Neural cell (in vitro differentiated cells): ENCODE measurements at regions not wholly inside any gene's neighbourhood (a gene's known extent, or its start where the extent isn't known, plus 50 kb on each side); places are given as distances from the start of the nearest gene placed in this dataset.

Experiments used
- H2AFZ ChIP-seq: fragments of 200-600, 300-800 bp; sonication (generic), shearing (Covaris generic); 2 replicates; pipeline ENCODE4 v1.6.0; 2014; ENCODE audit warnings: low read depth, mild to moderate bottlenecking, antibody characterized with exemption, low read length, moderate library complexity
- H3F3A ChIP-seq: fragments of 200-600 bp; shearing (Covaris generic); 2 replicates; pipeline ENCODE4 v1.6.1; 2016; ENCODE audit warnings: mild to moderate bottlenecking, moderate library complexity, mixed read lengths, antibody characterized with exemption, low read length; ENCODE audit not compliant: insufficient read depth, poor library complexity, severe bottlenecking
- H3K27ac ChIP-seq: fragments of 200-600, 300-800 bp; sonication (generic), shearing (Covaris generic); 2 replicates; pipeline ENCODE4 v1.5.1; 2014; ENCODE audit warnings: mild to moderate bottlenecking, low read length, moderate library complexity
- H3K27me3 ChIP-seq: fragments of 300-800, 200-600 bp; sonication (generic), shearing (Covaris generic); 2 replicates; pipeline ENCODE4 v1.6.0; 2014; ENCODE audit warnings: mild to moderate bottlenecking, low read depth, low read length, moderate library complexity; ENCODE audit not compliant: insufficient read depth
- H3K36me3 ChIP-seq: fragments of 300-800, 200-600 bp; sonication (generic), shearing (Covaris generic); 2 replicates; pipeline ENCODE4 v1.5.1; 2014; ENCODE audit warnings: mild to moderate bottlenecking, antibody characterized with exemption, low read length, moderate library complexity; ENCODE audit not compliant: insufficient read depth
- H3K4me2 ChIP-seq: fragments of 300-800, 200-600 bp; sonication (generic), shearing (Covaris generic); 2 replicates; pipeline ENCODE4 v1.6.0; 2014; ENCODE audit warnings: mild to moderate bottlenecking, low read length
- H3K4me3 ChIP-seq: fragments of 300-800, 200-600 bp; sonication (generic), shearing (Covaris generic); 2 replicates; pipeline ENCODE4 v1.5.1; 2014; ENCODE audit warnings: mild to moderate bottlenecking, low read length, moderate library complexity
- H3K79me2 ChIP-seq: fragments of 200-600 bp; shearing (Covaris generic); replicated peaks from 2 replicates; pipeline ENCODE4 v1.6.0; 2014; ENCODE audit warnings: mild to moderate bottlenecking, low read length, moderate library complexity; ENCODE audit not compliant: insufficient read depth
- H3K9ac ChIP-seq: fragments of 300-800, 200-600 bp; sonication (generic), shearing (Covaris generic); 2 replicates; pipeline ENCODE4 v1.6.1; 2016; ENCODE audit warnings: mild to moderate bottlenecking, low read length, mixed read lengths
- H3K9me2 ChIP-seq: fragments of 200-600 bp; shearing (Covaris generic); 2 replicates; pipeline ENCODE4 v1.6.1; 2016; ENCODE audit warnings: mild to moderate bottlenecking, low read length, mixed read lengths; ENCODE audit not compliant: insufficient read depth
- H3K9me3 ChIP-seq: fragments of 200-600, 300-800 bp; sonication (generic), shearing (Covaris generic); 2 replicates; pipeline ENCODE4 v1.6.1; 2016; ENCODE audit warnings: mild to moderate bottlenecking, mixed run types, low read length, moderate library complexity, mixed read lengths
- H4K20me1 ChIP-seq: fragments of 200-600 bp; shearing (Covaris generic); 2 replicates; pipeline ENCODE4 v1.6.1; 2016; ENCODE audit warnings: mild to moderate bottlenecking, mixed run types; ENCODE audit not compliant: insufficient read depth
- EP300 ChIP-seq: fragments of 450-650 bp; conservative IDR thresholded peaks from 2 replicates; pipeline ENCODE4 v1.6.1; 2014; ENCODE audit warnings: antibody characterized with exemption, mild to moderate bottlenecking, moderate library complexity; ENCODE audit not compliant: poor library complexity, severe bottlenecking
- EZH2 ChIP-seq: fragments of 200-600, 300-800 bp; shearing (Covaris generic), sonication (generic); IDR thresholded peaks from 2 replicates; pipeline ENCODE4 v1.6.1; 2014; ENCODE audit warnings: antibody characterized with exemption, low read length, borderline replicate concordance, mild to moderate bottlenecking; ENCODE audit not compliant: insufficient read depth, poor library complexity, severe bottlenecking
- MXI1 ChIP-seq: fragments of 450-650 bp; conservative IDR thresholded peaks from 2 replicates; pipeline ENCODE4 v1.6.1; 2014; ENCODE audit warnings: antibody characterized with exemption, mild to moderate bottlenecking; ENCODE audit not compliant: poor library complexity, severe bottlenecking
- POLR2AphosphoS5 ChIP-seq: IDR thresholded peaks from 2 replicates; pipeline ENCODE4 v1.6.1; 2012
- RAD21 ChIP-seq: fragments of 450-650 bp; conservative IDR thresholded peaks from 2 replicates; pipeline ENCODE4 v1.6.1; 2014; ENCODE audit warnings: antibody characterized with exemption, mild to moderate bottlenecking, moderate library complexity
- REST ChIP-seq: IDR thresholded peaks from 2 replicates; pipeline ENCODE4 v1.6.1; 2012; ENCODE audit warnings: borderline replicate concordance
- SMC3 ChIP-seq: fragments of 450-650 bp; conservative IDR thresholded peaks from 2 replicates; pipeline ENCODE4 v1.6.1; 2014; ENCODE audit warnings: antibody characterized with exemption, mild to moderate bottlenecking, moderate library complexity; ENCODE audit not compliant: poor library complexity
- TAF1 ChIP-seq: IDR thresholded peaks from 2 replicates; pipeline ENCODE4 v1.6.1; 2012; ENCODE audit warnings: low read depth
- TF ChIP-seq, protein P1 (sequence below): fragments of 450-650 bp; IDR thresholded peaks from 2 replicates; pipeline ENCODE4 v1.5.1; 2014; ENCODE audit warnings: antibody characterized with exemption, mild to moderate bottlenecking, moderate library complexity; ENCODE audit not compliant: poor library complexity, severe bottlenecking

DNA sequence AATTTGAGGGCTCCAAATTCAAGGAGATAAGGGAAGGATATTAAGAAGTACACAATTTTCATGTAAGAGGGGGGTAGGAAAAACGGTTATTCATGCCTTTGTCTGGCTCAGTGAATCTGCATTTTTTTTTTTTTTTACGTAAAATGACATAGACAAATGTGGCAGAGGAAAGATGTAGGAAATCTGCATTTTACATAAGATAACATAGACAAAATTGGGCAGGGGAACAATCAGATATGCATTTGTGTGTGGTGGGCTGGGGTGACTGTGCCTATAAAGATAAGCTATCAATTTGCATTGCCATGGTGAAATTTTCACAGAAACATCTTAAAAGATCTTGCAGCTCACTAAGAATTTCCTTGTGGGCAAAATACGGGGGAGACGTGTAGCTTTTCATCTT lies 92.7 kb upstream of the GPR141 start:
- Histone ChIP-seq H4K20me1 (no peaks in the 10 kb centered on the region), H3K9ac (no peak overlapping the region), H2AFZ (no peak overlapping the region)

GRCh38 chr7:37592366-37592765 lies 91.2 kb upstream of the GPR141 start:
- H3K9me2 ChIP-seq: no peaks in the 10 kb centered on the region
- no peak overlapping the region for H3K9ac ChIP-seq
- no peaks in the 10 kb centered on the region for H3K36me3 ChIP-seq
- no peaks in the 10 kb centered on the region for H3K79me2 ChIP-seq
- no peaks in the 10 kb centered on the region for H3F3A ChIP-seq
- H3K27ac ChIP-seq: no peak overlapping the region
- no peak overlapping the region for H2AFZ ChIP-seq
- H3K4me2 ChIP-seq: no peak overlapping the region
- H3K27me3 ChIP-seq: no peaks in the 10 kb centered on the region
- no peak for TF ChIP-seq EZH2
- TF ChIP-seq MXI1: no peak
- TF ChIP-seq TAF1: no peak
- no peak for TF ChIP-seq RAD21
- TF ChIP-seq, protein P1, sequence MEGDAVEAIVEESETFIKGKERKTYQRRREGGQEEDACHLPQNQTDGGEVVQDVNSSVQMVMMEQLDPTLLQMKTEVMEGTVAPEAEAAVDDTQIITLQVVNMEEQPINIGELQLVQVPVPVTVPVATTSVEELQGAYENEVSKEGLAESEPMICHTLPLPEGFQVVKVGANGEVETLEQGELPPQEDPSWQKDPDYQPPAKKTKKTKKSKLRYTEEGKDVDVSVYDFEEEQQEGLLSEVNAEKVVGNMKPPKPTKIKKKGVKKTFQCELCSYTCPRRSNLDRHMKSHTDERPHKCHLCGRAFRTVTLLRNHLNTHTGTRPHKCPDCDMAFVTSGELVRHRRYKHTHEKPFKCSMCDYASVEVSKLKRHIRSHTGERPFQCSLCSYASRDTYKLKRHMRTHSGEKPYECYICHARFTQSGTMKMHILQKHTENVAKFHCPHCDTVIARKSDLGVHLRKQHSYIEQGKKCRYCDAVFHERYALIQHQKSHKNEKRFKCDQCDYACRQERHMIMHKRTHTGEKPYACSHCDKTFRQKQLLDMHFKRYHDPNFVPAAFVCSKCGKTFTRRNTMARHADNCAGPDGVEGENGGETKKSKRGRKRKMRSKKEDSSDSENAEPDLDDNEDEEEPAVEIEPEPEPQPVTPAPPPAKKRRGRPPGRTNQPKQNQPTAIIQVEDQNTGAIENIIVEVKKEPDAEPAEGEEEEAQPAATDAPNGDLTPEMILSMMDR: no peak
- no peak for TF ChIP-seq SMC3
- no peak for TF ChIP-seq EP300
- no peak for TF ChIP-seq POLR2AphosphoS5
- no peak for TF ChIP-seq REST
- H3K9me3 ChIP-seq: no peaks in the 10 kb centered on the region
- H3K4me3 ChIP-seq: no peak overlapping the region
- H4K20me1 ChIP-seq: no peaks in the 10 kb centered on the region

More for the DNA sequence above, 92.7 kb upstream of the GPR141 start:
- no peaks in the 10 kb centered on the region for H3K9me2 ChIP-seq
- H3K4me2 ChIP-seq: no peak overlapping the region
- H3K27ac ChIP-seq: no peak overlapping the region
- H3F3A ChIP-seq: no peaks in the 10 kb centered on the region
- H3K27me3 ChIP-seq: no peaks in the 10 kb centered on the region
- no peaks in the 10 kb centered on the region for H3K36me3 ChIP-seq
- no peak overlapping the region for H3K4me3 ChIP-seq
- H3K79me2 ChIP-seq: no peaks in the 10 kb centered on the region
- H3K9me3 ChIP-seq: no peaks in the 10 kb centered on the region
- no peak for TF ChIP-seq TAF1
- TF ChIP-seq EP300: no peak

DNA sequence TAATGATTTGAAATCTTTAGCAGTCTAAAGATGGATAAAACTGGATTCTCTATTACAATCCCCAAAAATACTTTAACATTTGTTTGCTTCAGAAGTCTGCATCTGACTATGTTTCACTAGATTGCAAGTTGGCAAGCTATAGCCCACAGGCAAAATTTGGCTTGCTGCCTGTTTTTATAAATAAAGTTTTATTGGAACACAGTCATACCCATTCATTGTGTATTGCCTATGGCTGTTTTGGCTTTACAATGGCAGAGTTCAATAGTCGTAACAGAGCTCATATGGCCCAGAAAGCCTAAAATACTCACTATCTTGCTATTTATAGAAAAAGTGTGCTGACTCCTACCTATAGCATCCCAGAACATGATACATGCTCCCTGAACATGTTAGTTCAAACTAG lies 89.0 kb upstream of the GPR141 start:
- Histone ChIP-seq H3K27me3 (no peaks in the 10 kb centered on the region), H4K20me1 (no peaks in the 10 kb centered on the region), H3K27ac (no peak overlapping the region), H3K9me3 (no peaks in the 10 kb centered on the region), H2AFZ (no peak overlapping the region), H3K4me2 (no peak overlapping the region), H3F3A (no peaks in the 10 kb centered on the region), H3K9me2 (no peaks in the 10 kb centered on the region), H3K9ac (no peak overlapping the region), H3K79me2 (no peaks in the 10 kb centered on the region), H3K4me3 (no peak overlapping the region), H3K36me3 (no peaks in the 10 kb centered on the region)
- no peak for TF ChIP-seq RAD21
- no peak for TF ChIP-seq TAF1
- TF ChIP-seq POLR2AphosphoS5: no peak
- TF ChIP-seq EP300: no peak
- TF ChIP-seq, protein P1: no peak
